Natural killer cell (primary cell): ENCODE measurements at regions not wholly inside any gene's neighbourhood (a gene's known extent, or its start where the extent isn't known, plus 50 kb on each side); places are given as distances from the start of the nearest gene placed in this dataset.

Source experiments
- ATAC-seq, 3 donors: fragments of 150-1000 bp in 2 of 3; fragments of 200-7000 bp in 1 of 3; cut with Tn5 transposase; 1 replicate in 1 of 3; 2 replicates in 2 of 3; pipeline ENCODE4 v1.10.0; 2021; ENCODE audit warnings: mild to moderate bottlenecking in 2 of 3, moderate library complexity in 2 of 3
- DNase-seq, 2 donors: peaks; one replicate each; pipeline versions ENCODE4 v3.0.0 to v3.0.0-alpha.2; 2013 to 2021; ENCODE audit warnings: mixed read lengths in 1 of 2
- H3K27ac ChIP-seq: one replicate; pipeline ENCODE4 v1.5.1; 2013; ENCODE audit warnings: mild to moderate bottlenecking, low read length
- H3K27me3 ChIP-seq: one replicate; pipeline ENCODE4 v1.6.1; 2013; ENCODE audit warnings: low read length; ENCODE audit not compliant: control insufficient read depth, insufficient read depth
- H3K36me3 ChIP-seq: one replicate; pipeline ENCODE4 v1.6.1; 2013; ENCODE audit warnings: low read length; ENCODE audit not compliant: control insufficient read depth, insufficient read depth
- H3K4me1 ChIP-seq: one replicate; pipeline ENCODE4 v1.6.1; 2013; ENCODE audit warnings: low read length; ENCODE audit not compliant: control insufficient read depth, insufficient read depth
- H3K4me3 ChIP-seq: one replicate; pipeline ENCODE4 v1.5.1; 2013; ENCODE audit warnings: low read length
- H3K9me3 ChIP-seq: one replicate; pipeline ENCODE4 v1.6.1; 2013; ENCODE audit warnings: low read length; ENCODE audit not compliant: control insufficient read depth, insufficient read depth
- H3K27ac Mint-ChIP-seq, 2 donors: one replicate each; pipeline ENCODE4 v1.8.0; 2022; ENCODE audit warnings: mild to moderate bottlenecking in 2 of 2, mixed read lengths in 2 of 2, moderate library complexity in 1 of 2
- H3K27me3 Mint-ChIP-seq, 2 donors: one replicate each; pipeline ENCODE4 v1.8.0; 2022; ENCODE audit warnings: low read depth in 2 of 2, mixed read lengths in 2 of 2
- H3K36me3 Mint-ChIP-seq: one replicate; pipeline ENCODE4 v1.8.0; 2022; ENCODE audit warnings: mixed read lengths
- H3K4me1 Mint-ChIP-seq, 2 donors: one replicate each; pipeline ENCODE4 v1.8.0; 2022; ENCODE audit warnings: mixed read lengths in 2 of 2
- H3K4me3 Mint-ChIP-seq: one replicate; pipeline ENCODE4 v1.8.0; 2022; ENCODE audit warnings: mild to moderate bottlenecking, moderate library complexity, mixed read lengths
- H3K9me3 Mint-ChIP-seq, 2 donors: one replicate each; pipeline ENCODE4 v1.8.0; 2022; ENCODE audit warnings: mixed read lengths in 2 of 2
- CTCF ChIP-seq: fragments of 200-600 bp; IDR thresholded peaks from one replicate; pipeline ENCODE4 v1.8.0; 2022; ENCODE audit warnings: antibody characterized with exemption
- WGBS: methylation state at CpG from one replicate; pipeline ENCODE4 v1.1.7; 2013; ENCODE audit warnings: missing lambda C conversion rate; ENCODE audit not compliant: insufficient coverage; 5-methylcytosine and 5-hydroxymethylcytosine counted together
- intact Hi-C: fragments of 100-400 bp; cut with micrococcal nuclease; formaldehyde crosslinking; loops from one replicate; pipeline ENCODE4 v1.14.2; 2022

GRCh38 chr20:48224533-48225050 lies 439.3 kb upstream of the SULF2 start:
- no peaks in the 10 kb centered on the region for H3K27me3 ChIP-seq
- no peak for ATAC-seq
- H3K4me3 Mint-ChIP-seq, result no peak overlapping the region
- WGBS, result 74% methylated on average over 6 of the region's 6 CpGs
- no peak overlapping the region for H3K27ac Mint-ChIP-seq
- no peaks in the 10 kb centered on the region for H3K9me3 Mint-ChIP-seq
- H3K4me3 ChIP-seq, result no peak overlapping the region
- H3K27ac ChIP-seq, result no peak overlapping the region
- H3K36me3 ChIP-seq, result no peaks in the 10 kb centered on the region
- H3K36me3 Mint-ChIP-seq, result no peaks in the 10 kb centered on the region
- H3K4me1 Mint-ChIP-seq, result no peaks in the 10 kb centered on the region
- H3K27me3 Mint-ChIP-seq, result peaks cover 0 to 6% of the 10 kb centered on the region in 2 donors
- H3K9me3 ChIP-seq, result no peaks in the 10 kb centered on the region
- no peak for DNase-seq
- H3K4me1 ChIP-seq, result no peaks in the 10 kb centered on the region
- no peak for TF ChIP-seq CTCF
- intact Hi-C loops, result no loop called here

- Histone ChIP-seq H3K27me3 (no peaks in the 10 kb centered on the region), H3K9me3 (no peaks in the 10 kb centered on the region), H3K36me3 (no peaks in the 10 kb centered on the region), H3K27ac (no peak overlapping the region), H3K4me3 (no peak overlapping the region), H3K4me1 (no peaks in the 10 kb centered on the region)
- intact Hi-C loops, result no loop called here
- no peaks in the 10 kb centered on the region for H3K9me3 Mint-ChIP-seq
- no peak for TF ChIP-seq CTCF
- peaks cover 2 to 6% of the 10 kb centered on the region in 2 donors for H3K27me3 Mint-ChIP-seq
- 92% methylated on average over 14 of the region's 14 CpGs for WGBS
- no peaks in the 10 kb centered on the region for H3K4me1 Mint-ChIP-seq
- H3K27ac Mint-ChIP-seq, result no peak overlapping the region
- H3K4me3 Mint-ChIP-seq, result no peak overlapping the region
- no peaks in the 10 kb centered on the region for H3K36me3 Mint-ChIP-seq
- DNase-seq (no peak), ATAC-seq (no peak)
Measured at GRCh38 chr20:48223715-48224114, 438.4 kb upstream of the SULF2 start.

GRCh38 chr20:48222595-48223180 lies 437.4 kb upstream of the SULF2 start:
- H3K4me3 Mint-ChIP-seq, result no peak overlapping the region
- Histone ChIP-seq H3K36me3 (no peaks in the 10 kb centered on the region), H3K27me3 (no peaks in the 10 kb centered on the region), H3K9me3 (no peaks in the 10 kb centered on the region), H3K4me3 (no peak overlapping the region), H3K4me1 (no peaks in the 10 kb centered on the region), H3K27ac (no peak overlapping the region)
- no peaks in the 10 kb centered on the region for H3K4me1 Mint-ChIP-seq
- H3K27me3 Mint-ChIP-seq, result peaks cover 2 to 6% of the 10 kb centered on the region in 2 donors
- no peak for DNase-seq
- intact Hi-C loops, result no loop called here
- no peaks in the 10 kb centered on the region for H3K36me3 Mint-ChIP-seq
- H3K9me3 Mint-ChIP-seq, result no peaks in the 10 kb centered on the region
- no peak for ATAC-seq
- no peak overlapping the region for H3K27ac Mint-ChIP-seq
- TF ChIP-seq CTCF, result no peak
- 82% methylated on average over 8 of the region's 8 CpGs for WGBS

- H3K9me3 ChIP-seq, result no peaks in the 10 kb centered on the region
- WGBS, result 69% methylated on average over 6 of the region's 6 CpGs
- no peak overlapping the region for H3K4me3 ChIP-seq
- H3K27ac Mint-ChIP-seq, result no peak overlapping the region
- no peaks in the 10 kb centered on the region for H3K36me3 ChIP-seq
- H3K4me1 Mint-ChIP-seq, result no peaks in the 10 kb centered on the region
- peaks cover 2 to 6% of the 10 kb centered on the region in 2 donors for H3K27me3 Mint-ChIP-seq
- no peak overlapping the region for H3K27ac ChIP-seq
- H3K27me3 ChIP-seq, result no peaks in the 10 kb centered on the region
- no peaks in the 10 kb centered on the region for H3K9me3 Mint-ChIP-seq
- no peak for TF ChIP-seq CTCF
- intact Hi-C loops, result no loop called here
- ATAC-seq (no peak), DNase-seq (no peak)
- H3K4me3 Mint-ChIP-seq, result no peak overlapping the region
- no peaks in the 10 kb centered on the region for H3K4me1 ChIP-seq
- no peaks in the 10 kb centered on the region for H3K36me3 Mint-ChIP-seq
Measured at GRCh38 chr20:48220033-48220633, 434.9 kb upstream of the SULF2 start.
